ACC112 (cell line): ENCODE measurements at regions not wholly inside any gene's neighbourhood (a gene's known extent, or its start where the extent isn't known, plus 50 kb on each side); places are given as distances from the start of the nearest gene placed in this dataset.
"Not testable (repeated sequence)": the region's sequence is repeated elsewhere in the genome, so short reads cannot be mapped to it uniquely, and the experiment has no call there.

ENCODE experiments used
- H2AFZ ChIP-seq: fragments of 200-600 bp; sonication (generic); one replicate; pipeline ENCODE4 v1.6.0; 2017; ENCODE audit warnings: antibody characterized with exemption, low read length; ENCODE audit not compliant: unreplicated experiment
- H3K27ac ChIP-seq: fragments of 200-600 bp; sonication (generic); 2 replicates; pipeline ENCODE4 v1.5.1; 2014; ENCODE audit warnings: low read depth, mild to moderate bottlenecking, antibody characterized with exemption, low read length, moderate library complexity
- H3K27me3 ChIP-seq: fragments of 200-600 bp; sonication (generic); 2 replicates; pipeline ENCODE4 v1.6.1; 2014; ENCODE audit warnings: mild to moderate bottlenecking, antibody characterized with exemption, low read length, moderate library complexity, mixed read lengths; ENCODE audit not compliant: insufficient read depth
- H3K36me3 ChIP-seq: fragments of 200-600 bp; sonication (generic); 2 replicates; pipeline ENCODE4 v1.6.1; 2016; ENCODE audit warnings: mild to moderate bottlenecking, antibody characterized with exemption, low read length, moderate library complexity, mixed read lengths; ENCODE audit not compliant: insufficient read depth
- H3K4me1 ChIP-seq: fragments of 200-600 bp; sonication (generic); one replicate; pipeline ENCODE4 v1.6.1; 2016; ENCODE audit warnings: low read length, mixed read lengths; ENCODE audit not compliant: insufficient read depth, unreplicated experiment, control insufficient read depth
- H3K4me3 ChIP-seq: fragments of 200-600 bp; sonication (generic); 2 replicates; pipeline ENCODE4 v1.5.1; 2014; ENCODE audit warnings: mild to moderate bottlenecking, low read depth, low read length
- H3K79me2 ChIP-seq: fragments of 200-600 bp; sonication (generic); one replicate; pipeline ENCODE4 v1.6.0; 2016; ENCODE audit warnings: low read length; ENCODE audit not compliant: control insufficient read depth, unreplicated experiment, insufficient read depth

- no peaks in the 10 kb centered on the region for H3K79me2 ChIP-seq
- H3K27me3 ChIP-seq: no peaks in the 10 kb centered on the region
- no peak overlapping the region for H2AFZ ChIP-seq
Observed at GRCh38 chr6:11410539-11411307, 126.8 kb upstream of the TMEM170B start.

GRCh38 chr6:11409371-11409770 is 128.2 kb upstream of the TMEM170B start:
- H3K4me3 ChIP-seq: no peak overlapping the region
- H2AFZ ChIP-seq: no peak overlapping the region
- H3K36me3 ChIP-seq: no peaks in the 10 kb centered on the region
- H3K27ac ChIP-seq: no peak overlapping the region
- H3K79me2 ChIP-seq: no peaks in the 10 kb centered on the region
- H3K4me1 ChIP-seq: peaks cover 7% of the 10 kb centered on the region
- H3K27me3 ChIP-seq: no peaks in the 10 kb centered on the region

More at GRCh38 chr6:11410539-11411307, 126.8 kb upstream of the TMEM170B start:
- Histone ChIP-seq H3K36me3 (no peaks in the 10 kb centered on the region), H3K4me1 (peaks cover 12% of the 10 kb centered on the region), H3K27ac (no peak overlapping the region), H3K4me3 (no peak overlapping the region)

GRCh38 chr6:11407414-11407813 is 130.1 kb upstream of the TMEM170B start:
- Histone ChIP-seq H3K27ac (no peak overlapping the region), H2AFZ (no peak overlapping the region), H3K36me3 (no peaks in the 10 kb centered on the region), H3K4me1 (peaks cover 7% of the 10 kb centered on the region), H3K4me3 (no peak overlapping the region), H3K79me2 (no peaks in the 10 kb centered on the region), H3K27me3 (no peaks in the 10 kb centered on the region)

GRCh38 chr6:11404838-11405237 is 132.7 kb upstream of the TMEM170B start:
- Histone ChIP-seq H3K4me3 (no peak overlapping the region), H3K79me2 (no peaks in the 10 kb centered on the region), H3K27ac (no peak overlapping the region), H3K4me1 (no peaks in the 10 kb centered on the region), H3K27me3 (no peaks in the 10 kb centered on the region), H2AFZ (no peak overlapping the region), H3K36me3 (no peaks in the 10 kb centered on the region)

- no peaks in the 10 kb centered on the region for H3K27me3 ChIP-seq
- H3K27ac ChIP-seq: no peak overlapping the region
- H3K4me3 ChIP-seq: no peak overlapping the region
- H3K4me1 ChIP-seq: no peaks in the 10 kb centered on the region
- no peaks in the 10 kb centered on the region for H3K36me3 ChIP-seq
- no peaks in the 10 kb centered on the region for H3K79me2 ChIP-seq
- H2AFZ ChIP-seq: no peak overlapping the region
Observed at GRCh38 chr6:11404081-11404480, 133.5 kb upstream of the TMEM170B start.

- Histone ChIP-seq H2AFZ (no peak overlapping the region), H3K79me2 (no peaks in the 10 kb centered on the region), H3K4me3 (no peak overlapping the region), H3K4me1 (no peaks in the 10 kb centered on the region), H3K36me3 (no peaks in the 10 kb centered on the region), H3K27ac (no peak overlapping the region), H3K27me3 (no peaks in the 10 kb centered on the region)
Observed at GRCh38 chr6:11403035-11403601, 134.4 kb upstream of the TMEM170B start.

GRCh38 chr6:11402581-11402980 is 135.0 kb upstream of the TMEM170B start:
- not testable (repeated sequence) for H3K27me3 ChIP-seq, H3K79me2 ChIP-seq, H3K4me3 ChIP-seq, H3K27ac ChIP-seq, H2AFZ ChIP-seq, H3K4me1 ChIP-seq, H3K36me3 ChIP-seq

- not testable (repeated sequence) for H3K4me1 ChIP-seq, H3K79me2 ChIP-seq
Observed at GRCh38 chr6:11401954-11402353, 135.6 kb upstream of the TMEM170B start.

GRCh38 chr6:11398451-11399326 is 138.9 kb upstream of the TMEM170B start:
- Histone ChIP-seq H3K79me2 (no peaks in the 10 kb centered on the region), H3K4me3 (no peak overlapping the region), H2AFZ (no peak overlapping the region), H3K27me3 (no peaks in the 10 kb centered on the region), H3K36me3 (no peaks in the 10 kb centered on the region), H3K4me1 (peaks cover 5% of the 10 kb centered on the region), H3K27ac (no peak overlapping the region)

More at GRCh38 chr6:11401954-11402353, 135.6 kb upstream of the TMEM170B start:
- H3K4me3 ChIP-seq, H3K36me3 ChIP-seq, H3K27me3 ChIP-seq, H2AFZ ChIP-seq, H3K27ac ChIP-seq: not testable (repeated sequence)

GRCh38 chr6:11397622-11398450 is 139.7 kb upstream of the TMEM170B start:
- Histone ChIP-seq H3K36me3 (no peaks in the 10 kb centered on the region), H3K4me1 (peaks cover 7% of the 10 kb centered on the region), H3K79me2 (no peaks in the 10 kb centered on the region), H3K27me3 (no peaks in the 10 kb centered on the region), H3K27ac (no peak overlapping the region), H3K4me3 (no peak overlapping the region), H2AFZ (no peak overlapping the region)
